GM12872 (cell line): ENCODE measurements at regions not wholly inside any gene's neighbourhood (a gene's known extent, or its start where the extent isn't known, plus 50 kb on each side); places are given as distances from the start of the nearest gene placed in this dataset.

ENCODE experiments used
- CTCF ChIP-seq: IDR thresholded peaks from 3 replicates; pipeline ENCODE4 v1.5.1; 2011; ENCODE audit warnings: low read depth, mild to moderate bottlenecking, low read length, moderate library complexity; ENCODE audit not compliant: insufficient read depth

- TF ChIP-seq CTCF: no peak
Observed at GRCh38 chr12:30188602-30189326, 405.0 kb upstream of the TMTC1 start.

GRCh38 chr12:30187426-30187825 lies 403.7 kb upstream of the TMTC1 start:
- TF ChIP-seq CTCF: no peak

GRCh38 chr12:30181334-30181733 lies 397.6 kb upstream of the TMTC1 start:
- TF ChIP-seq CTCF: no peak

GRCh38 chr12:30180602-30181001 lies 396.9 kb upstream of the TMTC1 start:
- TF ChIP-seq CTCF: no peak

- TF ChIP-seq CTCF: no peak
Observed at GRCh38 chr12:30178916-30179315, 395.2 kb upstream of the TMTC1 start.

- no peak for TF ChIP-seq CTCF
Observed at GRCh38 chr12:30169839-30170591, 386.3 kb upstream of the TMTC1 start.

- TF ChIP-seq CTCF: no peak
Observed at GRCh38 chr12:30166006-30166795, 382.5 kb upstream of the TMTC1 start.
